ENCODE measurements at regions not wholly inside any gene's neighbourhood (a gene's known extent, or its start where the extent isn't known, plus 50 kb on each side); places are given as distances from the start of the nearest gene placed in this dataset.

DNA sequence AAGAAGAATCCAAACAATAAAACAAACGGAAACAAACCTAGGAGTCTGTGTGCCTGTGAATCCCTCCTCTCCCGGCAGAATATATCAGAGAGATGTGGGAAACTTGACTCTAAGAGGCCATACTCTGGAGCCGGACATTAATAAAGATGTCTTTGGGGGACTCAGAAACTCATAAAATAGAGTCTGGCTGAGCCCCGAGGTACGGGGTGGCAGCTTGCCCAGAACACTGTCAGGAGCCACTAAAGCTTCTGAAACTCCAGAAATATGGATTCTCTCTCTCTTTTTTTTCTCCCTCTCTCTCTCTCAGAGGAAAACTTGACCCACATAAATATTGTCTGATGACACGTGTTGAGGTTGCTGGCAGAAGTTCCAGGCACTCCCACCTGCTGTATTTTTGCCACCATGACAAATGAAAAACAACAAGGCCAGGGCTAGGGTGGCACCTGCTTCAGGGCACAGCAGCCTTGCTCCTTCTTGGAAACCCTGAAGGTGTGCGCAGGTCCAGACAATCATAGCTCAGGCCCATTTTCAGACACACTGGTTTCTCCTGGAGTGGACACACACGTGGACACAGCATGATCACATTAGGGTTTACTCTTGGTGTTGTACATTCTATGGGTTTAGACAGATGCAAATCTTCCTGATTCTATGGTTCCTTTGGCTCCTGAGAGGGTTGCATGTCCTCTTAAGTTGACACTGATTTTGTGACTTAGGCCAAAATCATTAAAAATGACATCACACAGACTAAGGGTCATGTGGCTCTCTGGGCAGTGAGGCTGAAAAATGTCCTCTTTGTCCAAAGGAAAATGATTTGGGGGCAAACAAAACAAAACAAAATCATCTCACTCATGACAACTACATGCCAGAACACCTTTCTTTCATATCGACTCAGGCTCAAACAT lies 282.6 kb upstream of the IRX3 start:
- ATAC-seq (no peak), FAIRE-seq (no peak), DNase-seq (no peak)
- Histone ChIP-seq H3K4me1 (no peaks in the 10 kb centered on the region), H3K27ac (no peak overlapping the region), H3K27me3 (no peaks in the 10 kb centered on the region), H3K9me3 (no peaks in the 10 kb centered on the region), H3K36me3 (no peaks in the 10 kb centered on the region), H3K4me3 (no peak overlapping the region)
- TF ChIP-seq, protein P1, sequence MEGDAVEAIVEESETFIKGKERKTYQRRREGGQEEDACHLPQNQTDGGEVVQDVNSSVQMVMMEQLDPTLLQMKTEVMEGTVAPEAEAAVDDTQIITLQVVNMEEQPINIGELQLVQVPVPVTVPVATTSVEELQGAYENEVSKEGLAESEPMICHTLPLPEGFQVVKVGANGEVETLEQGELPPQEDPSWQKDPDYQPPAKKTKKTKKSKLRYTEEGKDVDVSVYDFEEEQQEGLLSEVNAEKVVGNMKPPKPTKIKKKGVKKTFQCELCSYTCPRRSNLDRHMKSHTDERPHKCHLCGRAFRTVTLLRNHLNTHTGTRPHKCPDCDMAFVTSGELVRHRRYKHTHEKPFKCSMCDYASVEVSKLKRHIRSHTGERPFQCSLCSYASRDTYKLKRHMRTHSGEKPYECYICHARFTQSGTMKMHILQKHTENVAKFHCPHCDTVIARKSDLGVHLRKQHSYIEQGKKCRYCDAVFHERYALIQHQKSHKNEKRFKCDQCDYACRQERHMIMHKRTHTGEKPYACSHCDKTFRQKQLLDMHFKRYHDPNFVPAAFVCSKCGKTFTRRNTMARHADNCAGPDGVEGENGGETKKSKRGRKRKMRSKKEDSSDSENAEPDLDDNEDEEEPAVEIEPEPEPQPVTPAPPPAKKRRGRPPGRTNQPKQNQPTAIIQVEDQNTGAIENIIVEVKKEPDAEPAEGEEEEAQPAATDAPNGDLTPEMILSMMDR (IDR thresholded peaks at IDR 0.05): no peak
- 55 to 60% methylated on average over 9 of the region's 9 CpGs for WGBS, 2 donors
- intact Hi-C loops (cut with DNase I): no loop called here

DNA sequence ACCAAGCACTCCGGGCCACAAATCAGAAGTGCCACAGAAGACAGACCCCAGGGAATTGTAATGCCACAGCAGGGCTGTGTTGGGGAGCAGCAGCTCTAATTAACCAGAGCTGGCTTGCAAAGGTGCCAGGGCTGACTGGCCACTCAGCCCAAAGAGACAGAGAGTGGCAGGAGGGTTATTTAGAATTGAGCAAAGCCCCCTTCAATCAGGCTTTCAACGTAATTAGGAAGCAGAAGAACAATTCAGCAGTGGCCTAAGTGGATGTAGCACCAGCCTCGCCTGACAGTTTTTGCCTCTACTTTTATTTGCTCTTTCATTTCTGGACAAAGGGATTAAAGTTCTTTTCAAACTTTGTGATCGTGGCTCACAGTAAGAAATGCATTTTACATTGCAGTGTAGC lies 278.3 kb upstream of the IRX3 start:
- Histone ChIP-seq H3K36me3 (no peaks in the 10 kb centered on the region), H3K27me3 (no peaks in the 10 kb centered on the region), H3K4me3 (no peak overlapping the region), H3K27ac (no peak overlapping the region), H3K9me3 (no peaks in the 10 kb centered on the region), H3K4me1 (no peaks in the 10 kb centered on the region)
- no peak for DNase-seq
- no peak for FAIRE-seq
- no peak for ATAC-seq
- intact Hi-C loops (cut with DNase I): no loop called here
- WGBS, 2 donors: 67 to 75% methylated on average over 4 of the region's 4 CpGs
- TF ChIP-seq, protein P1 (IDR thresholded peaks at IDR 0.05): no peak

DNA sequence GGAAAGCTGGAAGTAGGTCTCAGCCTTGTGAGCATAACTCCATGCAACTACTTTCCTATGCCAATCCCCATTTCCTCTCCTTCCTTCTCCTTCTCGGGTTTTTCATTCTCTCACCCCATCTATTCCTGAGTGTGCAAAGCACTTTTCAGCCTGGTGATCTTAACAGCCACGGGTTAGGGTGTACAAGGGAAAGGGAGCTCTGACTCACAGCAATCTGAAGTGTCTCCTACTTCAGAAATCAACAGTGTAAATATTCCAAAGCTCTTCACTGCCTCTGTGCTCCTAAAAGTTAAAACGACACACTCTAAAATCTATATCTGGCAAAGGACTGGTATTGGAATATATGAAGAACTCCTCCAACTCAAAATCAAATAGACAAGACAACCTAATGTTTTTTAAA lies 268.0 kb upstream of the IRX3 start:
- FAIRE-seq (no peak), ATAC-seq (no peak), DNase-seq (no peak)
- WGBS, 2 donors: 44 to 62% methylated on average over 3 of the region's 3 CpGs
- Histone ChIP-seq H3K9me3 (no peaks in the 10 kb centered on the region), H3K4me1 (no peaks in the 10 kb centered on the region), H3K36me3 (no peaks in the 10 kb centered on the region), H3K27ac (no peak overlapping the region), H3K27me3 (no peaks in the 10 kb centered on the region), H3K4me3 (no peak overlapping the region)
- TF ChIP-seq, protein P1 (IDR thresholded peaks at IDR 0.05): no peak
- intact Hi-C loops (cut with DNase I): no loop called here

DNA sequence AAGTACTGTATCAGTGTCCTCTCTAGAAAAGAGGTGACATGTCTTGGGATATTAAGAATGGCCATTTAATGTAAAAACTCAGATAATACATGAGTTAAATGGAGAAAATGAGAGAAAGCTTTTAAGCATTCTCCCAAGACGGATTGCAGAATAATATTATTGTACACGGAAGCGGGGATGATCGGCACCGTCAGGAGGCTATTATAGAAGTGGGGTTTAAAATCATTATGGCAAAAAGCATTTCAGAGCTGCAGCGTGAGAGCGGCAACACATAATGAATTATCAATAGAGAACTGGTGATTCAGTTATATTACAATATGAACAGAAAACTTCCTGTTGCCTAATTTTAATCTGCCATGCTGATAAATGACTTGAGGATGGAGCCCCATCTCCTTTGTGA lies 261.7 kb upstream of the IRX3 start:
- FAIRE-seq (no peak), ATAC-seq (no peak), DNase-seq (no peak)
- Histone ChIP-seq H3K9me3 (no peaks in the 10 kb centered on the region), H3K27ac (no peak overlapping the region), H3K27me3 (peaks cover 0 to 6% (median 2%) of the 10 kb centered on the region in 4 donors), H3K4me1 (no peaks in the 10 kb centered on the region), H3K4me3 (no peak overlapping the region), H3K36me3 (no peaks in the 10 kb centered on the region)
- TF ChIP-seq, protein P1 (IDR thresholded peaks at IDR 0.05): no peak
- WGBS, 2 donors: 64 to 66% methylated on average over 7 of the region's 7 CpGs
- intact Hi-C loops (cut with DNase I): no loop called here

DNA sequence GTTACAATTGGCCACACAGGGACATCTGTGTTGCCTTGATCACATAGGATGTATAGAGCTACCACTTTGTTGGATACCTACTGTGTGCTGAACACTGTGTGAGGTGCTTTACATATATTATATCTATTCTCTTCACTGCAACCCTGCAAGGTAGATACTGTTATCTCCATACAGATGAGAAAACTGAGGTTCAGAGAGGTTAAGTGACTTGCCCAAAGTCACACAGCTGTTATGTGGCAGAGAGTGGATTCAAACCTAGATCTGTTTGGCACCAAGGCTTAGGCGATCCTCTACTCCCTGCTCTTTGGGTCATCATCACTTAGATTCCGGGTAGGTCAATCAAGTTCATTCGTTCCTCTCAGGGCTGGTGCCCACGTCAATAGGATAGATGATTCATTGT lies 260.5 kb upstream of the IRX3 start:
- Histone ChIP-seq H3K4me1 (no peaks in the 10 kb centered on the region), H3K27ac (no peak overlapping the region), H3K27me3 (peaks cover 0 to 6% (median 2%) of the 10 kb centered on the region in 4 donors), H3K4me3 (no peak overlapping the region), H3K36me3 (no peaks in the 10 kb centered on the region), H3K9me3 (no peaks in the 10 kb centered on the region)
- DNase-seq: no peak
- WGBS, 2 donors: 57 to 81% methylated on average over 4 of the region's 4 CpGs
- FAIRE-seq: no peak
- TF ChIP-seq, protein P1 (IDR thresholded peaks at IDR 0.05): no peak
- intact Hi-C loops (cut with DNase I): no loop called here
- ATAC-seq: no peak
